ENCODE measurements at regions not wholly inside any gene's neighbourhood (a gene's known extent, or its start where the extent isn't known, plus 50 kb on each side); places are given as distances from the start of the nearest gene placed in this dataset.
"Not testable (repeated sequence)": the region's sequence is repeated elsewhere in the genome, so short reads cannot be mapped to it uniquely, and the experiment has no call there.

- no peak for DNase-seq
These were observed 587.8 kb downstream of the EPM2A start for GRCh38 chr6:145147559-145147958.

- DNase-seq, result no peak
These were observed 587.2 kb downstream of the EPM2A start for GRCh38 chr6:145147981-145148749.

- no peak for DNase-seq
These were observed 586.5 kb downstream of the EPM2A start for GRCh38 chr6:145148776-145149175.

GRCh38 chr6:145151624-145152023 lies 583.7 kb downstream of the EPM2A start:
- DNase-seq, result no peak

GRCh38 chr6:145153495-145153894 lies 581.8 kb downstream of the EPM2A start:
- DNase-seq, result no peak

GRCh38 chr6:145155411-145155810 lies 579.9 kb downstream of the EPM2A start:
- no peak for DNase-seq

GRCh38 chr6:145155873-145156782 lies 579.2 kb downstream of the EPM2A start:
- no peak for DNase-seq

- not testable (repeated sequence) for DNase-seq
These were observed 576.7 kb downstream of the EPM2A start for GRCh38 chr6:145158636-145159035.

GRCh38 chr6:145159921-145160320 lies 575.4 kb downstream of the EPM2A start:
- no peak for DNase-seq

GRCh38 chr6:145161501-145161900 lies 573.8 kb downstream of the EPM2A start:
- DNase-seq, result no peak

- DNase-seq, result no peak
These were observed 565.5 kb downstream of the EPM2A start for GRCh38 chr6:145169726-145170224.

- DNase-seq, result no peak
These were observed 559.9 kb downstream of the EPM2A start for GRCh38 chr6:145175470-145175869.

- DNase-seq, result no peak
These were observed 556.9 kb downstream of the EPM2A start for GRCh38 chr6:145178391-145178790.

- no peak for DNase-seq
These were observed 547.7 kb downstream of the EPM2A start for GRCh38 chr6:145187491-145188206.

- DNase-seq, result no peak
These were observed 545.5 kb downstream of the EPM2A start for GRCh38 chr6:145189836-145190235.

- no peak for DNase-seq
These were observed 540.9 kb downstream of the EPM2A start for GRCh38 chr6:145194389-145194788.

- DNase-seq, result no peak
These were observed 535.4 kb downstream of the EPM2A start for GRCh38 chr6:145199961-145200360.

GRCh38 chr6:145204301-145204700 lies 531.0 kb downstream of the EPM2A start:
- no peak for DNase-seq

- no peak for DNase-seq
These were observed 528.9 kb downstream of the EPM2A start for GRCh38 chr6:145206247-145206907.

- no peak for DNase-seq
These were observed 526.8 kb downstream of the EPM2A start for GRCh38 chr6:145208474-145208873.

GRCh38 chr6:145209272-145209671 lies 526.0 kb downstream of the EPM2A start:
- no peak for DNase-seq

GRCh38 chr6:145212813-145213212 lies 522.5 kb downstream of the EPM2A start:
- DNase-seq, result no peak

- no peak for DNase-seq
These were observed 521.7 kb downstream of the EPM2A start for GRCh38 chr6:145213614-145214013.

Measured in stimulated activated CD4-positive, alpha-beta T cell treated with anti-CD3 and anti-CD28 coated beads, Interleukin-1b, Interleukin-23, amount 100 ng/mL, for 48 hours (primary cell).